ENCODE measurements at regions not wholly inside any gene's neighbourhood (a gene's known extent, or its start where the extent isn't known, plus 50 kb on each side); places are given as distances from the start of the nearest gene placed in this dataset.

DNA sequence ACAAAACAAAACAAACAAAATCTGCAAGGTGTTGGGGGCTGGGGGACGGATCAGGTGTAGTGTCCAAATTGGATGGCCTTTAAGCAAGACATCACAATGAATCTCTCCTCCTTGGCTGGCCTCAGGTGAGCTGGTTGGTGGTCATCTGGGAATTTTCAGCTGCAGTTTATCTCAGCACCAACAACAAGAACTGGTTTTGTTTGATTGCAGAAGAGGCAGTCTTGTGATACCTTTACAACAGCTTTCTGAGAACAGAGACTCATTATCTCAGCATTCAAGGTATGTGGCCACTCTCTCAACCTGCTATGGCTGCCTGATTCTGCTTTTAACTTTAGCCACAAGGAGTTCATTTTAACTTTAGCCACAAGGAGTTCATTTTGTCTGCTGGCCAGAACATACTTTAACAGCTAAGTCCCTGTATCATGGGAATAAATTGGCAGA lies 1543.4 kb downstream of the EFNA5 start:
- no peaks in the 10 kb centered on the region for H3K27me3 ChIP-seq (ENCODE audit: control insufficient read depth, insufficient read depth, low read length)
- FAIRE-seq = no peak
- H3K4me1 ChIP-seq (ENCODE audit: control insufficient read depth in 2 of 3, insufficient read depth in 2 of 3, low read depth in 1 of 3, low read length in 3 of 3) = no peaks in the 10 kb centered on the region
- H3K4me3 ChIP-seq (ENCODE audit: low read length in 3 of 3) = no peak overlapping the region
- TF ChIP-seq, protein P1, sequence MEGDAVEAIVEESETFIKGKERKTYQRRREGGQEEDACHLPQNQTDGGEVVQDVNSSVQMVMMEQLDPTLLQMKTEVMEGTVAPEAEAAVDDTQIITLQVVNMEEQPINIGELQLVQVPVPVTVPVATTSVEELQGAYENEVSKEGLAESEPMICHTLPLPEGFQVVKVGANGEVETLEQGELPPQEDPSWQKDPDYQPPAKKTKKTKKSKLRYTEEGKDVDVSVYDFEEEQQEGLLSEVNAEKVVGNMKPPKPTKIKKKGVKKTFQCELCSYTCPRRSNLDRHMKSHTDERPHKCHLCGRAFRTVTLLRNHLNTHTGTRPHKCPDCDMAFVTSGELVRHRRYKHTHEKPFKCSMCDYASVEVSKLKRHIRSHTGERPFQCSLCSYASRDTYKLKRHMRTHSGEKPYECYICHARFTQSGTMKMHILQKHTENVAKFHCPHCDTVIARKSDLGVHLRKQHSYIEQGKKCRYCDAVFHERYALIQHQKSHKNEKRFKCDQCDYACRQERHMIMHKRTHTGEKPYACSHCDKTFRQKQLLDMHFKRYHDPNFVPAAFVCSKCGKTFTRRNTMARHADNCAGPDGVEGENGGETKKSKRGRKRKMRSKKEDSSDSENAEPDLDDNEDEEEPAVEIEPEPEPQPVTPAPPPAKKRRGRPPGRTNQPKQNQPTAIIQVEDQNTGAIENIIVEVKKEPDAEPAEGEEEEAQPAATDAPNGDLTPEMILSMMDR (IDR thresholded peaks at IDR 0.05; ENCODE audit: borderline replicate concordance, extremely low read depth, insufficient read depth) = no peak
- no peaks in the 10 kb centered on the region for H3K9me3 ChIP-seq (ENCODE audit: control insufficient read depth in 2 of 3, insufficient read depth in 1 of 3, low read length in 3 of 3)
- no peak overlapping the region for H3K27ac ChIP-seq (ENCODE audit: low read depth in 2 of 2, low read length in 2 of 2)
- intact Hi-C loops (cut with DNase I) = no loop called here
- H3K36me3 ChIP-seq (ENCODE audit: control insufficient read depth in 2 of 3, insufficient read depth in 3 of 3, low read length in 3 of 3) = no peaks in the 10 kb centered on the region
- no peak overlapping the region for H3K9ac ChIP-seq (ENCODE audit: low read length in 3 of 3)
- DNase-seq = no peak

GRCh38 chr5:106121972-106122605 lies 1548.6 kb downstream of the EFNA5 start:
- no peak for FAIRE-seq
- H3K27ac ChIP-seq (ENCODE audit: low read depth in 2 of 2, low read length in 2 of 2) = no peak overlapping the region
- H3K4me3 ChIP-seq (ENCODE audit: low read length in 3 of 3) = no peak overlapping the region
- H3K4me1 ChIP-seq (ENCODE audit: control insufficient read depth in 2 of 3, insufficient read depth in 2 of 3, low read depth in 1 of 3, low read length in 3 of 3) = no peaks in the 10 kb centered on the region
- no peaks in the 10 kb centered on the region for H3K27me3 ChIP-seq (ENCODE audit: control insufficient read depth, insufficient read depth, low read length)
- TF ChIP-seq, protein P1 (IDR thresholded peaks at IDR 0.05; ENCODE audit: borderline replicate concordance, extremely low read depth, insufficient read depth) = peak; percentile 30
- no peaks in the 10 kb centered on the region for H3K9me3 ChIP-seq (ENCODE audit: control insufficient read depth in 2 of 3, insufficient read depth in 1 of 3, low read length in 3 of 3)
- no peak overlapping the region for H3K9ac ChIP-seq (ENCODE audit: low read length in 3 of 3)
- no peak for DNase-seq
- H3K36me3 ChIP-seq (ENCODE audit: control insufficient read depth in 2 of 3, insufficient read depth in 3 of 3, low read length in 3 of 3) = no peaks in the 10 kb centered on the region
- intact Hi-C loops (cut with DNase I) = no loop called here

- H3K4me1 ChIP-seq (ENCODE audit: control insufficient read depth in 2 of 3, insufficient read depth in 2 of 3, low read depth in 1 of 3, low read length in 3 of 3) = no peaks in the 10 kb centered on the region
- intact Hi-C loops (cut with DNase I) = no loop called here
- DNase-seq (no peak), FAIRE-seq (no peak)
- H3K36me3 ChIP-seq (ENCODE audit: control insufficient read depth in 2 of 3, insufficient read depth in 3 of 3, low read length in 3 of 3) = no peaks in the 10 kb centered on the region
- TF ChIP-seq, protein P1 (IDR thresholded peaks at IDR 0.05; ENCODE audit: borderline replicate concordance, extremely low read depth, insufficient read depth) = no peak
- H3K9ac ChIP-seq (ENCODE audit: low read length in 3 of 3) = no peak overlapping the region
- H3K4me3 ChIP-seq (ENCODE audit: low read length in 3 of 3) = no peak overlapping the region
- no peaks in the 10 kb centered on the region for H3K27me3 ChIP-seq (ENCODE audit: control insufficient read depth, insufficient read depth, low read length)
- H3K27ac ChIP-seq (ENCODE audit: low read depth in 2 of 2, low read length in 2 of 2) = no peak overlapping the region
- H3K9me3 ChIP-seq (ENCODE audit: control insufficient read depth in 2 of 3, insufficient read depth in 1 of 3, low read length in 3 of 3) = no peaks in the 10 kb centered on the region
These were observed 1554.1 kb downstream of the EFNA5 start for GRCh38 chr5:106116682-106117081.

DNA sequence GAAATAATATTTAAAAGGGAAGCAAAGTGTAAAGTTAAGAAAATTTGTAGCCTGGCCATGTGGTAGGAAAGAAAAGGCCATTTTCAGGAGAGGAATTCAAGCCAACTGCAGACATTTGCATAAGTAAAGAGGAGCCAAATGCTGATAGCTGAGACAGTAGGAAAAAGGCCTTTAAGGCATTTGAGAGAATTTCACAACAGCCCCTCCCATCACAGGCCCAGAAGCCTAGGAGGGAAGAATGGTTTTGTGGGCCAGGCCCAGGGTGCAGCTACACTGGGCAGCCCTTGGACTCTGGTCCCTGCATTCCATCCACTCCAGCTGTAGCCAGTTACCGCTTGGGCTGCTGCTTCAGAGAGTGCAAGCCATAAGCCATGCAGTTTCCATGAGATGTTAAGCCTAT lies 1556.8 kb downstream of the EFNA5 start:
- H3K9me3 ChIP-seq (ENCODE audit: control insufficient read depth in 2 of 3, insufficient read depth in 1 of 3, low read length in 3 of 3) = no peaks in the 10 kb centered on the region
- intact Hi-C loops (cut with DNase I) = no loop called here
- TF ChIP-seq, protein P1 (IDR thresholded peaks at IDR 0.05; ENCODE audit: borderline replicate concordance, extremely low read depth, insufficient read depth) = no peak
- H3K9ac ChIP-seq (ENCODE audit: low read length in 3 of 3) = no peak overlapping the region
- H3K4me3 ChIP-seq (ENCODE audit: low read length in 3 of 3) = no peak overlapping the region
- no peak for DNase-seq
- no peak overlapping the region for H3K27ac ChIP-seq (ENCODE audit: low read depth in 2 of 2, low read length in 2 of 2)
- H3K27me3 ChIP-seq (ENCODE audit: control insufficient read depth, insufficient read depth, low read length) = no peaks in the 10 kb centered on the region
- FAIRE-seq = no peak
- H3K4me1 ChIP-seq (ENCODE audit: control insufficient read depth in 2 of 3, insufficient read depth in 2 of 3, low read depth in 1 of 3, low read length in 3 of 3) = no peaks in the 10 kb centered on the region
- H3K36me3 ChIP-seq (ENCODE audit: control insufficient read depth in 2 of 3, insufficient read depth in 3 of 3, low read length in 3 of 3) = no peaks in the 10 kb centered on the region
